Endothelial cell (in vitro differentiated cells): ENCODE measurements at regions not wholly inside any gene's neighbourhood (a gene's known extent, or its start where the extent isn't known, plus 50 kb on each side); places are given as distances from the start of the nearest gene placed in this dataset.

Source experiments
- DNase-seq: peaks from one replicate; pipeline ENCODE4 v3.0.0; 2021; ENCODE audit warnings: low spot score
- H3K27ac Mint-ChIP-seq: one replicate; pipeline ENCODE4 v1.8.0; 2021; ENCODE audit warnings: mixed read lengths, inconsistent platforms; ENCODE audit not compliant: unreplicated experiment
- H3K27me3 Mint-ChIP-seq: one replicate; pipeline ENCODE4 v1.8.0; 2021; ENCODE audit warnings: mild to moderate bottlenecking, moderate library complexity, mixed read lengths, inconsistent platforms; ENCODE audit not compliant: unreplicated experiment
- H3K36me3 Mint-ChIP-seq: one replicate; pipeline ENCODE4 v1.8.0; 2021; ENCODE audit warnings: mild to moderate bottlenecking, low read depth, mixed read lengths, inconsistent platforms; ENCODE audit not compliant: unreplicated experiment
- H3K4me1 Mint-ChIP-seq: one replicate; pipeline ENCODE4 v1.8.0; 2021; ENCODE audit warnings: mild to moderate bottlenecking, mixed read lengths, inconsistent platforms; ENCODE audit not compliant: unreplicated experiment
- H3K4me3 Mint-ChIP-seq: one replicate; pipeline ENCODE4 v1.8.0; 2021; ENCODE audit warnings: mild to moderate bottlenecking, mixed read lengths, inconsistent platforms; ENCODE audit not compliant: unreplicated experiment
- H3K9me3 Mint-ChIP-seq: one replicate; pipeline ENCODE4 v1.8.0; 2021; ENCODE audit warnings: mixed read lengths, inconsistent platforms; ENCODE audit not compliant: unreplicated experiment
- TF ChIP-seq, protein P1 (sequence below): fragments of 200-600 bp; sonication (generic); IDR thresholded peaks from one replicate; pipeline ENCODE4 v1.5.0; 2021; ENCODE audit warnings: antibody characterized with exemption; ENCODE audit not compliant: unreplicated experiment

GRCh38 chr10:1851762-1852161, 114.4 kb upstream of the ADARB2 start:
- Mint-ChIP-seq H3K4me3 (no peak overlapping the region), H3K36me3 (no peaks in the 10 kb centered on the region), H3K9me3 (no peaks in the 10 kb centered on the region), H3K27me3 (no peaks in the 10 kb centered on the region), H3K27ac (no peak overlapping the region), H3K4me1 (no peaks in the 10 kb centered on the region)
- TF ChIP-seq, protein P1, sequence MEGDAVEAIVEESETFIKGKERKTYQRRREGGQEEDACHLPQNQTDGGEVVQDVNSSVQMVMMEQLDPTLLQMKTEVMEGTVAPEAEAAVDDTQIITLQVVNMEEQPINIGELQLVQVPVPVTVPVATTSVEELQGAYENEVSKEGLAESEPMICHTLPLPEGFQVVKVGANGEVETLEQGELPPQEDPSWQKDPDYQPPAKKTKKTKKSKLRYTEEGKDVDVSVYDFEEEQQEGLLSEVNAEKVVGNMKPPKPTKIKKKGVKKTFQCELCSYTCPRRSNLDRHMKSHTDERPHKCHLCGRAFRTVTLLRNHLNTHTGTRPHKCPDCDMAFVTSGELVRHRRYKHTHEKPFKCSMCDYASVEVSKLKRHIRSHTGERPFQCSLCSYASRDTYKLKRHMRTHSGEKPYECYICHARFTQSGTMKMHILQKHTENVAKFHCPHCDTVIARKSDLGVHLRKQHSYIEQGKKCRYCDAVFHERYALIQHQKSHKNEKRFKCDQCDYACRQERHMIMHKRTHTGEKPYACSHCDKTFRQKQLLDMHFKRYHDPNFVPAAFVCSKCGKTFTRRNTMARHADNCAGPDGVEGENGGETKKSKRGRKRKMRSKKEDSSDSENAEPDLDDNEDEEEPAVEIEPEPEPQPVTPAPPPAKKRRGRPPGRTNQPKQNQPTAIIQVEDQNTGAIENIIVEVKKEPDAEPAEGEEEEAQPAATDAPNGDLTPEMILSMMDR: no peak
- DNase-seq: no peak

DNA sequence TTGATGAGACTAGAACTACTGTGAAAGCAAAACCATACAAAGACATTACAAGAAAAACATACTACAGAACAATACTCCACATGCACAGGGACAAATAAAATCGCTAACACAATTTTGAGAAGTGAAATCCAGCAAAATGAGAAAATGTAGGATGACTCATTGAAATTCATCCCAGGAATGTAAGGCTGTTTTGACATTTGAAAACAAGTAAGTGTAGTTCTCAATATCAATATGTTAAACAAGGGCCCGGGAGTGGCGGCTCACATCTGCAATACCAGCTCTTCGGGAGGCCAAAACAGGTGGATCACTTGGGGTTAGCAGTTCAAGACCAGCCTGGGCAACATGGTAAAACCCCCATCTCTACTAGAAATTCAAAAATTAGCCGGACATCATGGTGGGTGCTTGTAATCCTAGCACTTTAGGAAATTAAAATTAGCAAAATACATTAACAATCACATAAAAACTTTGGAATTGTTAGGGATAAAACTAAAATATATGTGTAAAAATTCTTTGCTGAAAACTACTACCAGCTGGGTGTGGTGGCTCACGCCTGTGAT, 113.7 kb upstream of the ADARB2 start:
- DNase-seq: no peak
- Mint-ChIP-seq H3K9me3 (no peaks in the 10 kb centered on the region), H3K36me3 (no peaks in the 10 kb centered on the region), H3K27ac (no peak overlapping the region), H3K4me3 (no peak overlapping the region), H3K27me3 (no peaks in the 10 kb centered on the region), H3K4me1 (no peaks in the 10 kb centered on the region)
- TF ChIP-seq, protein P1: no peak

GRCh38 chr10:1847361-1847760, 110.0 kb upstream of the ADARB2 start:
- Mint-ChIP-seq H3K4me3 (no peak overlapping the region), H3K9me3 (no peaks in the 10 kb centered on the region), H3K4me1 (no peaks in the 10 kb centered on the region), H3K27me3 (no peaks in the 10 kb centered on the region), H3K36me3 (no peaks in the 10 kb centered on the region), H3K27ac (no peak overlapping the region)
- TF ChIP-seq, protein P1: no peak
- DNase-seq: no peak

DNA sequence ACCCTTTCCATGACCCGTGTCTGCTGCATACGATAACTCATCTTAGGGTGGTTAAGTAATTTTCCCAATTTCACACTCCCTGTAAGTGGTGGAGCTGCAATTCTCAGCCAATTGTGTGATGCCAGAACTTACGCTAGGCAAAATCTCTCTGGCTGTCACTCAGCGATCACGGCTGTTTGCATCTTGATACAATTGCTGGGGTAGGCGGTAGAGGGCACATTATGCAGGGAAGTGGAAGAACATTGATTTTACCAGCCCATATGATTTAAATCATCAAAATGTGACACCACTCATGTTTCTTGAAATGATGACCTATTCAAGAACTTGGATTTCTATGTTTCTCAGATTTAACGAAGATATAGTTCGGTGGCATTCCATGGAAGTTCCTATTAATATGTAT, 108.7 kb upstream of the ADARB2 start:
- no peak for DNase-seq
- no peaks in the 10 kb centered on the region for H3K36me3 Mint-ChIP-seq
- H3K4me3 Mint-ChIP-seq: no peak overlapping the region
- peaks cover 4% of the 10 kb centered on the region for H3K27me3 Mint-ChIP-seq
- TF ChIP-seq, protein P1: no peak
- H3K9me3 Mint-ChIP-seq: no peaks in the 10 kb centered on the region
- no peaks in the 10 kb centered on the region for H3K4me1 Mint-ChIP-seq
- no peak overlapping the region for H3K27ac Mint-ChIP-seq

GRCh38 chr10:1841759-1842158, 104.4 kb upstream of the ADARB2 start:
- no peaks in the 10 kb centered on the region for H3K4me1 Mint-ChIP-seq
- no peaks in the 10 kb centered on the region for H3K9me3 Mint-ChIP-seq
- H3K27ac Mint-ChIP-seq: no peak overlapping the region
- TF ChIP-seq, protein P1: no peak
- peaks cover 4% of the 10 kb centered on the region for H3K27me3 Mint-ChIP-seq
- no peak overlapping the region for H3K4me3 Mint-ChIP-seq
- H3K36me3 Mint-ChIP-seq: no peaks in the 10 kb centered on the region
- DNase-seq: no peak
